GF-D8 (cell line): ENCODE measurements at regions not wholly inside any gene's neighbourhood (a gene's known extent, or its start where the extent isn't known, plus 50 kb on each side); places are given as distances from the start of the nearest gene placed in this dataset.
A peak's percentile ranks its signal among the peaks of the same experiment; 100 is the strongest.

Experiments used
- DNase-seq: peaks from one replicate; lab custom pipeline; 2025; lab: John Stamatoyannopoulos, UW

DNA sequence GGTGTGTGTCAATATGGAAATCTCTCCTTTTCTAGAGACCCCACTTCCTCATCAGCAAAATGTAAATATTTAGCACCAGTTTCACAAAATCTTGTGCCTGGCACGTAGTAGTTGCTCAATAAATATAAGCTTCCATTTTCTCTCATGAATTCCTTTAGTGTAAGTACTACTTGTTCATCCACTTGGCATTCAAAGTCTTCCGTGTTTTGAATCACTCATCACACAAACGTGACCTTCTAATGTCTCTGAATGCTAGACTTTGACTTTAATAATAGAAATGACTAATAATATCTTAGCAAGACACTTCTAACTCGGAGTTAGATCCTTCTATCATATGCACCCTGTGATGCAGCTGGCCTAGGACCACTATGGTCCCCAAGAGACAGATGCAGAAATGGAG, 168.7 kb upstream of the ZNF32 start:
- DNase-seq: no peak

- DNase-seq: peak; percentile 31
These were observed 168.0 kb upstream of the ZNF32 start for GRCh38 chr10:43816351-43817321.

DNA sequence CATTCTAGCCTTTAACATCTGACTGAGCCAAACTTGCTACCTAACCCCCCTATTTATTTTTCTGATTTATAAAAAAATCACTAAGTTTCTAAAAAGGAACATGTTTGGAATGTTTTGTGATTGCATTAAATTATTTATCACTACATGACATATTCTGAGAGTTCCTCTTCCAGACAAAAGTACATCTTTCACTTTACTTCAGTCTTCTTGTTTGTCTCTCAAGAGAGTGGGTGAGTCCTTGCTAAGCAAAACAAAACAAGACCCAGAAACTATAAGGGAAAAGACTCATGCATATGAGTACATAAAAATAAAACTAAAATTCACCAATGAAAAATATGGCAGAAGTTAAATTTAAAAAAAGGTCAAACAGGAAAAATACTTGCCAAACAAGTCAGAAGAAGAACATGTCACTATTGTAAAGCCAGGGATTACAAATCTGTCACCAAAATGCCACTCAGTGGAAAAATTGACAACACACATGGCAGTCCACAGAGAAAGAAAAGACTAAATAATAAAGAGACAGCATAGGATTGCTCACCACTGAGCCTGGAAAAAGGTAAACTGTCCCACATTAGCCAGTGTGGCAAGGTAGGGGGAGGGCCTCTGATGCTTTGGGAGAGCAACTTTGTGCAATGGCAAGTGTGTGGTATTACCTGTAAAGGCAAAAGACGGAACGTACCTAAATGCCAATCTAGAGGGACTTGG, 166.7 kb upstream of the ZNF32 start:
- no peak for DNase-seq

DNA sequence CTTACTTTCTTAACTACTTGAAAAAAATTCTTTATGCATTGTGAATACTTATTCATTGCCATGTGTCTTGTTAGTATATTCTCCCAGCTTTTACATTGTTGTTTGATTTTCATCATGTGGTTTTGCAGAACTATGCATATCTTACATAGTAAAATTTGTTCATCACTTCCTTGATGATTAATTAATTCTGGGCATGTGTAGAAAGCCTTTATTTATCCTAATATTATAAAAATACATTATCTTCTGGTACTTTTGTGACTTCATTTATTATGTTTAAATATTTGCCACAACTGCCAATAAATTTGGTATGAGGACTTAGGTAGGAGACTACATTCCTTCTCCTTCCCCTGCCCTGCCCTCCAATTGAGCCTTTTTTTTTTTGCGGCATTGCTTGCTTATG, 166.0 kb upstream of the ZNF32 start:
- no peak for DNase-seq

- no peak for DNase-seq
These were observed 163.2 kb upstream of the ZNF32 start for GRCh38 chr10:43811871-43812270.

DNA sequence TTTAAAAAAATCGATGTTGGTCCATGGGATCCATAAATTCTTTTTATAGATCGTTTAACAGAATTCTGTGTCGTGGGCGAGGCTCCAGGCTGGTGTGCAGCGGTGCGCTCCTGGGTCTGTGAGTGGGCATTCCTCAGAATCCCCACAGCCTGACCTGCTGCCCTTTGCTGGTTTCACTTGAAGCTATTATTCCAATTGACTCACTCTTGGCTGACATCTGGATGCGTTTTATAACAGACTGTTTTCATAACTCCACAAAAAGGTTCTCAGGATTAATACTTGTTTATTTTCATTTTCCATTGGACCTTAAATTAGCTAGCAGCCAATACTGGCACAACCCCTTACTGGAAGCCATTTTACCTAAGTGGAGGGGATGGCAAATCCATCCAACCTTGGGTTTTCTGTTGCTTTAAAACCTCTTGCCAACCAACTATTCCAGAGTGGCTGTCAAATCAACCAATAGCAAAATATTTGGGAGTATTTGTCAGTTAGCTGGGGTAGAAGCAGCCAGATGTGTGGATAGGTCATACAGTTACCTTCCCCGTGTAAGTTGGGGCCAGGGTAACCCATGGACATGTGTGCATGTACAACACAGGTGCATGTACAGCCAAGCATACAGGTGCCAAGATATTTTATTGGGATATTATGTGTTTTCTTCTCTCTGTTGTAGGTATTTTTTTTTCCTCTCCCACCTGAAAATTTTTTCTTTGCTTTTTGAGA, 160.7 kb upstream of the ZNF32 start:
- no peak for DNase-seq

DNA sequence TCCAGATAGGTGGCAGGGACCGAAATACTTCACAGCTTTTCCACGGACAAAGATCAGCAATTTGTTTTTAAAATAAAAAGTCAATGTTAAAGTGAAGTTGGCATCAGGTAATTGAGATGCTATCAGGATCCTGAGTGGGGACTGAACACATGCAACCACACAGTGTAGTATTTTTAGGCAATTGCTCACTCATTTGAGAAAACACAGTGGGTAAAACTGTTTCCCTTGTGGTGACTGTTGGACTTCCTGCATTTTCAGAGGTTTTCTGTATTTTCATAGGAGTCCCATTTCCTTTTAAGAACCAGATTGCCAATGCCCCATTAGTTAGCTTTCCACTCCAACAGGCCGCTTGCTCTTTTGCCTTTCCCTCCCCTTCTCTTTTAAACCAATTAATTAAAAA, 159.5 kb upstream of the ZNF32 start:
- no peak for DNase-seq

DNA sequence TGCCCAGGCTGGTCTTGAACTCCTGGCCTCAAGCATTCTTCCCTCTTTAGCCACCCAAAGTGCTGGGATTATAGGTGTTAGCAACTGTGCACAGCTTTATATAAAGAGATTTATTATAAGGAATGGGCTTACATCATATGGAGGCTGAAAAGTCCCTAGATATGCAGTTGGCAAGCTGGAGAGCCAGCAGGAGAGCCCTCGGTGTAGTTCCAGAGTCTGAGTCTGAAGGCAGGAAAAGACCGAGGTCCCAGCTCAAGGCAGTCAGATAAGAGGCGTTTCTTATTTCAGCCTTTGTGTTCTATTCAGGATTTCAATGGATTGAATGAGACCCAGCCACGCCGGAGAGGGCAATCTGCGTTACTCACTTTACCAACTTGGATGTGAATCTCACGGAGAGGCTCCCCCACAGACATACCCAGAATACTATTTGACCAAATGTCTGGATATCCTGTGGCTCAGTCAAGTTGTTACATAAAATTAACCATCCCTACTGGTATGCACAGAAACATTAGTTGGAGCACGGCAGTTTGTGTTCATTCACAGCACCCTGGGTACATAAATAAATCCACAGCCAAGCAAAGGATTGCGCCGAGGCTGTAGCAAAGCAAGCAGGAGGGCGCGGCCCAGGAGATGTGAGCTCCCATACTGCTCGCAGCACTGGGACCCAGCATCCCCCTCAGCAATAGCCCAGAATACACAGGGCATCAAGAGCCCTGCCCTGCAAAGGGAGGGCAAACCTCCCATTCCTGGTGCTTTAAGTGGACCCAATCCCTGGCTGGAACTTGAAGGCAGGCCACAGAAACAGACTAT, 158.4 kb upstream of the ZNF32 start:
- no peak for DNase-seq

DNA sequence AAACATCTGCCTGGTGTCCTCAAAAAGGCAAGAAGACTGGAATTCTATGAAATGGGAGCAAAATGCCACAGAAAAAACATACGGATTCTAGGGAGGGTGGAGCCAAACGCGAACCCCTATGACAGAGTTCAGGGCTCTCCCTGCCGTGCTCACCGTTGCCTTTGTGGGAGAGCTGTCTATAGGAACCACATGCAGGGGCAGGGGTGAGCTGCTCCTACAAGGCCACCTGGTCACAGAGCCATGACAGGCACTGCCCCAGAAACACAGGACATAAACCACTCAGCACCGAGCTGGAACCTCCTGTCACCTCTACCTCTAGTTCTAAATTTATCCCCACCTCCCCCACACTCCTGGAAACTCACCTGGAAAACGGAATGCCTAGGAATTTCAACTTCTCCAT, 155.1 kb upstream of the ZNF32 start:
- no peak for DNase-seq

DNA sequence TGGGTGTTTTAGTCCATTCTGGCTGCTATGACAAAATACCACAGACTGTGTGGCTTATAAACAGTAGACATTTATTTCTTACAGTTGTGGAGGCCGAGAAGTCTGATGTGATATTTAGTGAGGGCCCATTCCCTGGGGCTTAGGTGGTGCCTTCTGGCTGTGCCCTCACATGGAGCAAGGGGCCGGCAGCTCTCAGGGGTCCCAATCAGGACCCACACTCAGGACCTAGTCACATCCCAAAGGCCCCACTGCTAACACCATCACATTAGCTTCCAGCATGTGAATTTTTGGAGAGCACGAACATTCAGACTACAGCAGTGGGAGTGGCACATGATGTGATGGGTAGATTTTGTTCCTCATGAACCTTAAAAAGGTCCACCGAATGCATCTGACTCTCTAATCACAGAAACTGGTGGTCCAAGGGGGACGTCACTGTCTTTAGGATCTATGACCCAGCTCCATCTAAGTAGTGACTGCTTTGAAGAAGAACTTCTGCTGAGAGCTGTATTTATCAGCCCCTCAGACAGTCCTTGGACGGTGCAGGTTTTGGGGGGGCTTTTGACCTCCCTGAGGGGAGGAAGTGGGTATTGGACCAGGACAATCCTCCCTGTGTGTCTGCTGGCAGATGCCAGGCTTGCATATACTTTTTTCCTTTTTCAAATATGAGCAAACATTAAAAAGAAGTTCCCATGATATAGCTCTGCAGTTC, 154.5 kb upstream of the ZNF32 start:
- DNase-seq: no peak

- DNase-seq: no peak
These were observed 152.9 kb upstream of the ZNF32 start for GRCh38 chr10:43801626-43802025.

DNA sequence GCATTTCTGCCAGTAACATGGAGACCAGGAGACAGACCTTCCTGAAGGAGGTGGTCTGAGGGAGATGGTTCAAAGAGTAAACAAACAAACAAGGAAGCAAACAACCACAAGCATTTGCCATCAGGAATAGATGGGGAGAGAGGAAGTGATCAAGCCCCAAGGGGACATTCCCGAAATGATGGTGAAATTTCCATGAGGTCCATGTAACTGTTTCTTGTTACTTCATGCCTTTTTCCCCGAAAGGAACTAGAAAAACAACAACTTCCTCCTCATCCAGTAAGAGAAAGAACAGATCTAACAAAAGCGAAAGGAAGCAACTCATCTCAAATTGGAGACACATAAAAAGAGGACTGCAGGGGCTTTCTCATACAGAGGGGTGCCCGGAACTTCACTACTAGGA, 152.5 kb upstream of the ZNF32 start:
- DNase-seq: no peak

- no peak for DNase-seq
These were observed 148.1 kb upstream of the ZNF32 start for GRCh38 chr10:43796781-43797180.

- DNase-seq: no peak
These were observed 147.0 kb upstream of the ZNF32 start for GRCh38 chr10:43795639-43796038.

GRCh38 chr10:43795093-43795492, 146.4 kb upstream of the ZNF32 start:
- no peak for DNase-seq

GRCh38 chr10:43794181-43794815, 145.6 kb upstream of the ZNF32 start:
- DNase-seq: no peak

GRCh38 chr10:43793704-43794103, 145.0 kb upstream of the ZNF32 start:
- no peak for DNase-seq

DNA sequence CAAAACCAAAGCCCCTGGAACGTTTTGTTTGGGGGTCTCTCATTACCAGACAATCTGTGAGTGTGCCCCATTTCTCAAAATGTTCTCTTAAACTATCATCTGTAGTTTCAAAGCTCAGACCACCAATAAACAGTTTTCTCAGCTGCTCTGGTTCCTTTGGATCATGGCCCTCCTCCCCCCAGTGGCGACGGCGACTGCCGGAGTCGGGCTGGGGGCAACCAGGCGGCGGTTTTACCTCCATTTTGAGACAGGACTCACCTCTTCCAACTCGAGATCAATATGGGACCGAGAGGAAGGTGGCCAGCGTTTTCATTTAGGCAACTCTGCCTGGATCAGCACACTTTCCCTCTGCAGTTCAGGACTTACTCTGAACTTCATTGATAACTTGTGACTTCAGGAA, 141.5 kb upstream of the ZNF32 start:
- no peak for DNase-seq

DNA sequence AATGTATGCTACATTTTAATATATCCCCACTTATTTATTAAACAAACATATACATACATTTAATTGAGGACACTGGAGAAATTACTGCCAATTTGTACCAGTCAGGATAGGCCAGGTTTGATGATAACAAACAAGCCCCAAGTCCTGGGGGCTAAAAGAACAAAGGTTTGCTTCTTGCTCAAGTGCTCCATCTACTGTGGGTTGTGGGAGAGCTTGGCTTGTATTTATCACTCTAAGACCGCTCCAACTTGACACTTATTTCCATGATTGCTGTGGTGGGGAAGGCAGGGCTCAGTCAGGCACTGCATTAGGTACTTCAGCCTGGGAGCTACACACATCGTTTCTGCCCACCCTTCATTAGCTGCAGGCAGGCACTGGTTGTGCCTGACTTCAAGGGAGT, 136.6 kb upstream of the ZNF32 start:
- no peak for DNase-seq

GRCh38 chr10:43782814-43783213, 134.1 kb upstream of the ZNF32 start:
- DNase-seq: no peak
